WTC11 (cell line): ENCODE measurements at regions not wholly inside any gene's neighbourhood (a gene's known extent, or its start where the extent isn't known, plus 50 kb on each side); places are given as distances from the start of the nearest gene placed in this dataset.

Source experiments
- ATAC-seq: fragments of 200-7000 bp; cut with Tn5 transposase; 2 replicates; pipeline ENCODE4 v1.10.0; 2021; ENCODE audit warnings: mild to moderate bottlenecking, moderate library complexity
- CTCF ChIA-PET: fragments of 300-600 bp; sonication (Branson Sonifier 250); formaldehyde crosslinking; loops from one replicate; lab custom pipeline; 2021; ENCODE audit warnings: antibody characterized with exemption; lab: Charles Lee
- POLR2A ChIA-PET: fragments of 350-600 bp; sonication (Branson Sonifier 250); formaldehyde crosslinking; loops from one replicate; lab custom pipeline; 2021; ENCODE audit warnings: antibody characterized with exemption; lab: Charles Lee
- DNase-seq: peaks from one replicate; pipeline ENCODE4 v3.0.0; 2021; ENCODE audit warnings: low spot score
- H3K27ac Mint-ChIP-seq: 2 replicates; pipeline ENCODE4 v1.8.0; 2021; ENCODE audit warnings: mixed read lengths
- H3K27me3 Mint-ChIP-seq: 2 replicates; pipeline ENCODE4 v1.8.0; 2021; ENCODE audit warnings: low read depth, mild to moderate bottlenecking, moderate library complexity, mixed read lengths
- H3K36me3 Mint-ChIP-seq: 2 replicates; pipeline ENCODE4 v1.8.0; 2021; ENCODE audit warnings: mixed read lengths
- H3K4me1 Mint-ChIP-seq: 2 replicates; pipeline ENCODE4 v1.8.0; 2022; ENCODE audit warnings: mixed read lengths
- H3K4me3 Mint-ChIP-seq: 2 replicates; pipeline ENCODE4 v1.8.0; 2021; ENCODE audit warnings: mild to moderate bottlenecking, moderate library complexity, mixed read lengths
- H3K9me3 Mint-ChIP-seq: 2 replicates; pipeline ENCODE4 v1.8.0; 2021; ENCODE audit warnings: mixed read lengths
- AR ChIP-seq: fragments of 250-450 bp; sonication (Bioruptor Pico); IDR thresholded peaks from 2 replicates; pipeline ENCODE4 v1.9.0; 2021; ENCODE audit warnings: mild to moderate bottlenecking
- CDX4 ChIP-seq: fragments of 250-450 bp; sonication (Bioruptor Pico); IDR thresholded peaks from 2 replicates; pipeline ENCODE4 v1.9.0; 2021; ENCODE audit warnings: moderate library complexity, mild to moderate bottlenecking, inconsistent platforms, borderline replicate concordance
- EMX1 ChIP-seq: fragments of 250-450 bp; sonication (Bioruptor Pico); IDR thresholded peaks from 2 replicates; pipeline ENCODE4 v1.8.0; 2021; ENCODE audit warnings: mild to moderate bottlenecking
- FOXP4 ChIP-seq: sonication (generic); formaldehyde crosslinking; IDR thresholded peaks from 2 replicates; pipeline ENCODE4 v1.8.0; 2022; ENCODE audit warnings: mild to moderate bottlenecking, missing genetic modification reagents
- MYBL2 ChIP-seq: sonication (generic); formaldehyde crosslinking; IDR thresholded peaks from 2 replicates; pipeline ENCODE4 v1.8.1; 2023; ENCODE audit warnings: mild to moderate bottlenecking, moderate library complexity, missing genetic modification reagents
- PREB ChIP-seq: sonication (generic); formaldehyde crosslinking; IDR thresholded peaks from 2 replicates; pipeline ENCODE4 v1.8.1; 2022; ENCODE audit warnings: mild to moderate bottlenecking, missing genetic modification reagents, moderate library complexity, borderline replicate concordance
- STAT6 ChIP-seq: sonication (generic); formaldehyde crosslinking; conservative IDR thresholded peaks from 2 replicates; pipeline ENCODE4 v1.8.1; 2023; ENCODE audit warnings: mild to moderate bottlenecking, low read depth, missing genetic modification reagents, moderate library complexity
- TP53 ChIP-seq: sonication (generic); formaldehyde crosslinking; IDR thresholded peaks from 2 replicates; pipeline ENCODE4 v1.8.1; 2023; ENCODE audit warnings: mild to moderate bottlenecking, missing genetic modification reagents
- ZBTB43 ChIP-seq: sonication (generic); formaldehyde crosslinking; IDR thresholded peaks from 2 replicates; pipeline ENCODE4 v1.8.1; 2023; ENCODE audit warnings: mild to moderate bottlenecking, missing genetic modification reagents
- ZNF219 ChIP-seq: sonication (generic); formaldehyde crosslinking; IDR thresholded peaks from 2 replicates; pipeline ENCODE4 v1.8.0; 2023; ENCODE audit warnings: missing genetic modification reagents, mild to moderate bottlenecking, borderline replicate concordance
- ZNF317 ChIP-seq: sonication (generic); formaldehyde crosslinking; IDR thresholded peaks from 2 replicates; pipeline ENCODE4 v1.8.1; 2023; ENCODE audit warnings: low read depth, mild to moderate bottlenecking, moderate library complexity, missing genetic modification reagents, borderline replicate concordance
- ZSCAN18 ChIP-seq: fragments of 250-450 bp; sonication (Bioruptor Pico); IDR thresholded peaks from 2 replicates; pipeline ENCODE4 v2.1.2; 2022; ENCODE audit warnings: mild to moderate bottlenecking, moderate library complexity
- TF ChIP-seq, protein P1 (sequence below): sonication (generic); formaldehyde crosslinking; IDR thresholded peaks from 2 replicates; pipeline ENCODE4 v1.8.0; 2023; ENCODE audit warnings: missing genetic modification reagents, mild to moderate bottlenecking, borderline replicate concordance

GRCh38 chr7:116401711-116402110, 97.8 kb upstream of the CAV2 start (continued):
- no peak for TF ChIP-seq AR (CRISPR knock-in tag)
- no peak for TF ChIP-seq CDX4 (CRISPR knock-in tag)
- no peak for TF ChIP-seq TP53 (CRISPR knock-in tag)
- TF ChIP-seq FOXP4 (CRISPR knock-in tag) = no peak
- TF ChIP-seq ZBTB43 (CRISPR knock-in tag) = no peak

DNA sequence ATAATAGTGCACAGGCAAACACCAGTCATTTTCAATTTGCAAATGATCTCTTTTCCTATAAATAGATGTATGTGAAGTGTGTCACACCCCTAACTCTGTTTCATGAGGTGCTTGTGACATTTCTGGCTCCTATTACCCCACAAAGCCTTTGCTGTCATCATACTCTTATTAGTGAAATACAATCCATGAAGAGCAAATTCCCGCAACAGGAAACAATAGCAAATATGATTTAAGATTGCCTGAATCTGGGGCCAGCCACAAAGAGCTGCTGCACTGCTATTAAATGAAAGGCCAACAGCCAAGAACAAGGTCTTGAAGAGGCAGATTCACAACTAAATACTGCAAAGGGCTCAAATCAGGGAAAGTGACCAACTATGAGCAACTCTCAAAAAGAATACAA, 96.3 kb upstream of the CAV2 start:
- Mint-ChIP-seq H3K36me3 (peaks cover 3% of the 10 kb centered on the region; the same call in 1 of the 2 replicates), H3K4me3 (no peak overlapping the region), H3K27ac (no peak overlapping the region), H3K4me1 (peaks cover 13% of the 10 kb centered on the region), H3K27me3 (no peaks in the 10 kb centered on the region), H3K9me3 (peaks cover 10% of the 10 kb centered on the region)
- ChIA-PET POLR2A (no interaction called here), CTCF (no interaction called here)
- ATAC-seq (no peak), DNase-seq (no peak)
- no peak for TF ChIP-seq ZNF317 (CRISPR knock-in tag)
- TF ChIP-seq EMX1 (CRISPR knock-in tag) = no peak
- TF ChIP-seq ZNF219 (CRISPR knock-in tag) = no peak
- TF ChIP-seq, protein P1, sequence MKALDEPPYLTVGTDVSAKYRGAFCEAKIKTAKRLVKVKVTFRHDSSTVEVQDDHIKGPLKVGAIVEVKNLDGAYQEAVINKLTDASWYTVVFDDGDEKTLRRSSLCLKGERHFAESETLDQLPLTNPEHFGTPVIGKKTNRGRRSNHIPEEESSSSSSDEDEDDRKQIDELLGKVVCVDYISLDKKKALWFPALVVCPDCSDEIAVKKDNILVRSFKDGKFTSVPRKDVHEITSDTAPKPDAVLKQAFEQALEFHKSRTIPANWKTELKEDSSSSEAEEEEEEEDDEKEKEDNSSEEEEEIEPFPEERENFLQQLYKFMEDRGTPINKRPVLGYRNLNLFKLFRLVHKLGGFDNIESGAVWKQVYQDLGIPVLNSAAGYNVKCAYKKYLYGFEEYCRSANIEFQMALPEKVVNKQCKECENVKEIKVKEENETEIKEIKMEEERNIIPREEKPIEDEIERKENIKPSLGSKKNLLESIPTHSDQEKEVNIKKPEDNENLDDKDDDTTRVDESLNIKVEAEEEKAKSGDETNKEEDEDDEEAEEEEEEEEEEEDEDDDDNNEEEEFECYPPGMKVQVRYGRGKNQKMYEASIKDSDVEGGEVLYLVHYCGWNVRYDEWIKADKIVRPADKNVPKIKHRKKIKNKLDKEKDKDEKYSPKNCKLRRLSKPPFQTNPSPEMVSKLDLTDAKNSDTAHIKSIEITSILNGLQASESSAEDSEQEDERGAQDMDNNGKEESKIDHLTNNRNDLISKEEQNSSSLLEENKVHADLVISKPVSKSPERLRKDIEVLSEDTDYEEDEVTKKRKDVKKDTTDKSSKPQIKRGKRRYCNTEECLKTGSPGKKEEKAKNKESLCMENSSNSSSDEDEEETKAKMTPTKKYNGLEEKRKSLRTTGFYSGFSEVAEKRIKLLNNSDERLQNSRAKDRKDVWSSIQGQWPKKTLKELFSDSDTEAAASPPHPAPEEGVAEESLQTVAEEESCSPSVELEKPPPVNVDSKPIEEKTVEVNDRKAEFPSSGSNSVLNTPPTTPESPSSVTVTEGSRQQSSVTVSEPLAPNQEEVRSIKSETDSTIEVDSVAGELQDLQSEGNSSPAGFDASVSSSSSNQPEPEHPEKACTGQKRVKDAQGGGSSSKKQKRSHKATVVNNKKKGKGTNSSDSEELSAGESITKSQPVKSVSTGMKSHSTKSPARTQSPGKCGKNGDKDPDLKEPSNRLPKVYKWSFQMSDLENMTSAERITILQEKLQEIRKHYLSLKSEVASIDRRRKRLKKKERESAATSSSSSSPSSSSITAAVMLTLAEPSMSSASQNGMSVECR (CRISPR knock-in tag) = no peak
- no peak for TF ChIP-seq MYBL2 (CRISPR knock-in tag)
- TF ChIP-seq PREB (CRISPR knock-in tag) = no peak
- no peak for TF ChIP-seq STAT6 (CRISPR knock-in tag)
- no peak for TF ChIP-seq ZBTB43 (CRISPR knock-in tag)
- TF ChIP-seq ZSCAN18 (CRISPR knock-in tag) = no peak
